HG03066 (cell line): ENCODE measurements at regions not wholly inside any gene's neighbourhood (a gene's known extent, or its start where the extent isn't known, plus 50 kb on each side); places are given as distances from the start of the nearest gene placed in this dataset.
A peak's percentile ranks its signal among the peaks of the same experiment; 100 is the strongest.

ENCODE experiments used
- ATAC-seq: cut with Tn5 transposase; IDR thresholded peaks from one replicate; pipeline ENCODE4 v1.9.1; 2021; ENCODE audit warnings: low read depth; ENCODE audit not compliant: unreplicated experiment

DNA sequence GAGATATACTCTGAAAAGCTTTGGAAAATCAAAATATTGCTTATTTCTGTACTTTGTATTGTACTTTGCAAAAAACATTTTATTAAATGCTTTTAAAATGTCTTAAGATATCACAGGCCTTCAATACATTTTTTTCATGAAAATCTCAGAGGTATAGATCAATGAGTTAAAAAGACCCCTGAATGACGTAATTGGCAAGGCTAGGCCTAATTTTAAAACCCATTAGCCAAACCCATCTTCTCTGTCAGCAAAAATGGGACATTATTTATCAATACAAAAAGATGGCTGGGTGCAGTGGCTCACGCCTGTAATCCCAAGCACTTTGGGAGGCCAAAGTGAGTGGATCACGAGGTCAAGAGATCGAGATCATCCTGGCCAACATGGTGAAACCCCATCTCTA, 84.8 kb upstream of the PAK5 start:
- ATAC-seq, result no peak

GRCh38 chr20:9920866-9921265, 82.0 kb upstream of the PAK5 start:
- no peak for ATAC-seq

GRCh38 chr20:9919271-9920014, 80.6 kb upstream of the PAK5 start:
- peak; percentile 78 for ATAC-seq

DNA sequence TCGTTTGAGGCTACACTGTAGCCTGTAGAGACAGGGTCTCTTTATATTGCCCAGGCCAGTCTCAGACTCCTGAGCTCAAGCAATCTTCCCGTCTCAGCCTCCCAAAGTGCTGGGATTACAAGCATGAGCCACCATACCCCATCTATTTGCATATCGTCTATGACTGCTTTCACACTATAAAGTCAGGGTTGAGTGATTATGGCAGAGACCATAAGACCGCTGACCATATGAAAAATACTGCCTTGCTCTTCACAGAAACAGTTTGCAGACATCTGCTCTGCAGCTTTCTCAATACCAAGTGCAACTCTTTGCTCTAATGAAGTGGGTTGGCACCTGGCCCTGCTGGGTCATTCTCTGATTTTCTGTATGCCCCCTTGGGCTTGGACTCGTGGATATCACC, 79.5 kb upstream of the PAK5 start:
- no peak for ATAC-seq

DNA sequence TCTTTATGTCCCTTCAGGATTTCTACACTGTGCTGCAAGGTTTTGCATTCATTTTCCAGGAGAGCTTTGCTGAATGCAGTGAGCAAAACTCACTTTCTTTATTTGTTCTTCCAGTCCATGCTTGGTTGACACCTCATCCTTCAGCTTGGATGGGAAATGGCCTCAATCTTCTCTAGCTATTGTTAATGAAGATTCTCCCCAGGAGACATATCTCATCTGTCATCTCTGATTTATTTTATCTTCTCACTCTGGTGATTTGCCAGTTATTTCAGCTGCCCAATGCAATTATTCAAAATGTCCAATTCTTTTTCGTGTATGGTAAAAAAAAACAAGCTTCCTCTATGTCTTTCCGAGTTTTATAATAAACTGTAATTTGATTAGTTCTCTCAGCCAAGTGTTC, 77.9 kb upstream of the PAK5 start:
- ATAC-seq, result no peak

DNA sequence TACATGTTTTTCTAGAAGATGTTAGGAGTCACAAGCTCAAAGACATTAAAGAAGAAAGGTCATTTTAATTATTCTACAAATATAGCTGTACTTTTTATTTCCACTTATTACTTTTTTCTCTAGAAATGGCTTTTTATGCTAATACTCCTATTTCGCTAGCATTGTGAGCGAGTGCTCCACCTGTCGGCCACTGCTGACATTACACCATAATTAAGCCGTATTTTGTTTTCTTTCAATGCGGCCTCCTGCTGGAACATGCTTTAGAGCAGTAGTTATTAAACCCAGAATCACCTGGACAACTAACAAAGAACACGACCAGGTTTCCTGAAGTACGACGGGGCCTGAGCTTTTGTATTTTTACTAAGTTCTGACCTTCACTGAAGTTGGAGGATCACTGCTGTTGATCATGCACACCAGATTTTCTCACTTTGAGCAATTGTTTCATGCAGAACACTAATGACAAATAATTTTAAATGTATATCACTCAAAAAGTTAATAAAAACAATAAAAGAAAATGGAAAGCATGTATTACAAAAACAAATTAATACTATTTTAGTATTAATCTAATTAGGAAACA, 74.1 kb upstream of the PAK5 start:
- peak; percentile 78 for ATAC-seq

- ATAC-seq, result no peak
These were observed 73.4 kb upstream of the PAK5 start for GRCh38 chr20:9912290-9912689.

GRCh38 chr20:9911519-9911918, 72.6 kb upstream of the PAK5 start:
- no peak for ATAC-seq

DNA sequence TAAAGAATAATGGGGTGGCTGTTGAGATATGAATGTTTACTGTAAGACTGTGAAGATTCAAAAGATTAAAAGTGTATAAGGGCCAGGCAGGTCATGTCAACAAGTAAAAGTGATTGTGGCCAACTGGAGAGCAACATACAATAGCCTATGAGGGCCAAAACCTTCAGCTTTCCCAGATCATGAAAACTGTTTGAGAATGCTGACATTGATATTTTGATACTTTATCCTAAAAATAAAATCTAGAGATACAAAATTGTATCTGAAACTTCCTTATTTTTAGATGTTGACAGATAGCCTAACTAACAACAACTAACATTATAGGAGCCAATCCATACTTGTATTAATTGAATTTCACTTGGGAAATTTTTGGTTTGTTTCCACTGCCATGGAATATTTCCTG, 70.3 kb upstream of the PAK5 start:
- no peak for ATAC-seq

GRCh38 chr20:9903048-9903655, 64.3 kb upstream of the PAK5 start:
- ATAC-seq, result no peak

- ATAC-seq, result no peak
These were observed 50.5 kb upstream of the PAK5 start for GRCh38 chr20:9889270-9889981.
